Kasumi-1 (cell line): ENCODE measurements at regions not wholly inside any gene's neighbourhood (a gene's known extent, or its start where the extent isn't known, plus 50 kb on each side); places are given as distances from the start of the nearest gene placed in this dataset.

Experiments
- DNase-seq, 2 experiments: peaks; one replicate each; lab custom pipeline; 2025; lab: John Stamatoyannopoulos, UW

GRCh38 chr11:97409141-97409540 is 1019.3 kb downstream of the JRKL start:
- no peak for DNase-seq

- DNase-seq = no peak
Measured at GRCh38 chr11:97414801-97415200, 1025.0 kb downstream of the JRKL start.

- DNase-seq = no peak
Measured at GRCh38 chr11:97419729-97420128, 1029.9 kb downstream of the JRKL start.

GRCh38 chr11:97428247-97428790 is 1038.5 kb downstream of the JRKL start:
- DNase-seq = no peak

- no peak for DNase-seq
Measured at GRCh38 chr11:97430877-97431276, 1041.1 kb downstream of the JRKL start.

- DNase-seq = no peak
Measured at GRCh38 chr11:97432926-97433325, 1043.1 kb downstream of the JRKL start.

GRCh38 chr11:97445561-97445960 is 1055.7 kb downstream of the JRKL start:
- DNase-seq = no peak

GRCh38 chr11:97451441-97451840 is 1061.6 kb downstream of the JRKL start:
- DNase-seq = no peak

- peak; percentile 11 to 45 for DNase-seq
Measured at GRCh38 chr11:97454988-97455387, 1065.2 kb downstream of the JRKL start.

GRCh38 chr11:97460091-97460490 is 1070.3 kb downstream of the JRKL start:
- DNase-seq = no peak

- DNase-seq = no peak
Measured at GRCh38 chr11:97461044-97461880, 1071.4 kb downstream of the JRKL start.

GRCh38 chr11:97461934-97462333 is 1072.1 kb downstream of the JRKL start:
- DNase-seq = no peak

- no peak for DNase-seq
Measured at GRCh38 chr11:97463891-97464290, 1074.1 kb downstream of the JRKL start.

GRCh38 chr11:97471480-97471879 is 1081.7 kb downstream of the JRKL start:
- no peak for DNase-seq

GRCh38 chr11:97487387-97487786 is 1097.6 kb downstream of the JRKL start:
- no peak for DNase-seq

GRCh38 chr11:97498891-97499290 is 1109.1 kb downstream of the JRKL start:
- DNase-seq = peak in 1 of 2 experiments; percentile 11

GRCh38 chr11:97502201-97502600 is 1112.4 kb downstream of the JRKL start:
- no peak for DNase-seq

GRCh38 chr11:97506076-97506759 is 1116.4 kb downstream of the JRKL start:
- DNase-seq = no peak

GRCh38 chr11:97514446-97514845 is 1124.6 kb downstream of the JRKL start:
- DNase-seq = no peak

GRCh38 chr11:97516688-97517087 is 1126.9 kb downstream of the JRKL start:
- no peak for DNase-seq

GRCh38 chr11:97525273-97525672 is 1135.5 kb downstream of the JRKL start:
- DNase-seq = no peak

- DNase-seq = no peak
Measured at GRCh38 chr11:97537407-97538150, 1147.8 kb downstream of the JRKL start.
